Endothelial cell (in vitro differentiated cells): ENCODE measurements at regions not wholly inside any gene's neighbourhood (a gene's known extent, or its start where the extent isn't known, plus 50 kb on each side); places are given as distances from the start of the nearest gene placed in this dataset.

Experiments used
- DNase-seq: peaks from one replicate; pipeline ENCODE4 v3.0.0; 2021; ENCODE audit warnings: low spot score
- H3K27ac Mint-ChIP-seq: one replicate; pipeline ENCODE4 v1.8.0; 2021; ENCODE audit warnings: mixed read lengths, inconsistent platforms; ENCODE audit not compliant: unreplicated experiment
- H3K27me3 Mint-ChIP-seq: one replicate; pipeline ENCODE4 v1.8.0; 2021; ENCODE audit warnings: mild to moderate bottlenecking, moderate library complexity, mixed read lengths, inconsistent platforms; ENCODE audit not compliant: unreplicated experiment
- H3K36me3 Mint-ChIP-seq: one replicate; pipeline ENCODE4 v1.8.0; 2021; ENCODE audit warnings: mild to moderate bottlenecking, low read depth, mixed read lengths, inconsistent platforms; ENCODE audit not compliant: unreplicated experiment
- H3K4me1 Mint-ChIP-seq: one replicate; pipeline ENCODE4 v1.8.0; 2021; ENCODE audit warnings: mild to moderate bottlenecking, mixed read lengths, inconsistent platforms; ENCODE audit not compliant: unreplicated experiment
- H3K4me3 Mint-ChIP-seq: one replicate; pipeline ENCODE4 v1.8.0; 2021; ENCODE audit warnings: mild to moderate bottlenecking, mixed read lengths, inconsistent platforms; ENCODE audit not compliant: unreplicated experiment
- H3K9me3 Mint-ChIP-seq: one replicate; pipeline ENCODE4 v1.8.0; 2021; ENCODE audit warnings: mixed read lengths, inconsistent platforms; ENCODE audit not compliant: unreplicated experiment
- TF ChIP-seq, protein P1 (sequence below): fragments of 200-600 bp; sonication (generic); IDR thresholded peaks from one replicate; pipeline ENCODE4 v1.5.0; 2021; ENCODE audit warnings: antibody characterized with exemption; ENCODE audit not compliant: unreplicated experiment

DNA sequence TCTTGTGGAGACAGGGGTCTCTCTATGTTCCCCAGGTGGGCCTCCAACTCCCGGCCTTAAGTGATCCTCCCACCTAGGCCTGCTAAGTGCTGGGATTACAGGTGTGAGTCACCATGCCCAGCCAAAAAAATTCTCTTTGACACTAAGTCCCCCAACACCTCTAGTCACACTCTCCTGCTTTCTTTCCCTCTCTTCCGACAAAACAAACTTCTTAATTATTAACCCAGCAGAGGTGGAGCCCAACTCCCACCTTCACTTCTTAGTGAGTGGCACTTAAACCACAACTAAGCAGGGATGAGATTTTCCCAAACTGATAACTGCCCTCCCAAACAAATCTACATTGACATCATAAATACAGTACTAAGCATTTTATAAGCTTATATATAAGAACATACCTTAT lies 60.5 kb upstream of the PMAIP1 start:
- no peak overlapping the region for H3K27ac Mint-ChIP-seq
- H3K4me3 Mint-ChIP-seq = no peak overlapping the region
- H3K36me3 Mint-ChIP-seq = no peaks in the 10 kb centered on the region

DNA sequence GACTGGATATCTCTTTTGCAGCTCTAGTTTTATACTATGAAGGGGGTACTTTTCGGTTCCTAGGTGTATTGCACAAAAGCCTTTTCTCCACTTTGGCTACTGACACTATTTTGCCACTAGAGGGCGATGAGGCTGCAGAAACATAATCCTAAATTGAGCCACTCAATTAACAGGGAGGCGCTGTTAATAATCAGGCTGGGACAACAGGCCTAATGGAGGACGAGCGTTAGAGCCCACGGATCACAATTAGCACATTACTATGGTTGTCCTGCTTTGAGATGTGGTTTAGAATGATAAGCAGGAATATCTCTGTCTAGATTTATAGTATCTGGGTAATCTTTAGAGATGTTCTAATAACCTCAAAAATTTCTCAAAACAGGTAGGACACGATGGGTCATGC lies 62.2 kb upstream of the PMAIP1 start:
- TF ChIP-seq, protein P1, sequence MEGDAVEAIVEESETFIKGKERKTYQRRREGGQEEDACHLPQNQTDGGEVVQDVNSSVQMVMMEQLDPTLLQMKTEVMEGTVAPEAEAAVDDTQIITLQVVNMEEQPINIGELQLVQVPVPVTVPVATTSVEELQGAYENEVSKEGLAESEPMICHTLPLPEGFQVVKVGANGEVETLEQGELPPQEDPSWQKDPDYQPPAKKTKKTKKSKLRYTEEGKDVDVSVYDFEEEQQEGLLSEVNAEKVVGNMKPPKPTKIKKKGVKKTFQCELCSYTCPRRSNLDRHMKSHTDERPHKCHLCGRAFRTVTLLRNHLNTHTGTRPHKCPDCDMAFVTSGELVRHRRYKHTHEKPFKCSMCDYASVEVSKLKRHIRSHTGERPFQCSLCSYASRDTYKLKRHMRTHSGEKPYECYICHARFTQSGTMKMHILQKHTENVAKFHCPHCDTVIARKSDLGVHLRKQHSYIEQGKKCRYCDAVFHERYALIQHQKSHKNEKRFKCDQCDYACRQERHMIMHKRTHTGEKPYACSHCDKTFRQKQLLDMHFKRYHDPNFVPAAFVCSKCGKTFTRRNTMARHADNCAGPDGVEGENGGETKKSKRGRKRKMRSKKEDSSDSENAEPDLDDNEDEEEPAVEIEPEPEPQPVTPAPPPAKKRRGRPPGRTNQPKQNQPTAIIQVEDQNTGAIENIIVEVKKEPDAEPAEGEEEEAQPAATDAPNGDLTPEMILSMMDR = peak; percentile 93
- H3K27me3 Mint-ChIP-seq = peaks cover under 1% of the 10 kb centered on the region
- H3K4me1 Mint-ChIP-seq = no peaks in the 10 kb centered on the region
- no peaks in the 10 kb centered on the region for H3K36me3 Mint-ChIP-seq
- no peak overlapping the region for H3K4me3 Mint-ChIP-seq
- H3K27ac Mint-ChIP-seq = no peak overlapping the region
- no peaks in the 10 kb centered on the region for H3K9me3 Mint-ChIP-seq
- DNase-seq = peak; percentile 51

More for the DNA sequence above, 60.5 kb upstream of the PMAIP1 start:
- no peak for DNase-seq
- H3K27me3 Mint-ChIP-seq = peaks cover 3% of the 10 kb centered on the region
- H3K9me3 Mint-ChIP-seq = no peaks in the 10 kb centered on the region
- H3K4me1 Mint-ChIP-seq = no peaks in the 10 kb centered on the region
- TF ChIP-seq, protein P1 = no peak

DNA sequence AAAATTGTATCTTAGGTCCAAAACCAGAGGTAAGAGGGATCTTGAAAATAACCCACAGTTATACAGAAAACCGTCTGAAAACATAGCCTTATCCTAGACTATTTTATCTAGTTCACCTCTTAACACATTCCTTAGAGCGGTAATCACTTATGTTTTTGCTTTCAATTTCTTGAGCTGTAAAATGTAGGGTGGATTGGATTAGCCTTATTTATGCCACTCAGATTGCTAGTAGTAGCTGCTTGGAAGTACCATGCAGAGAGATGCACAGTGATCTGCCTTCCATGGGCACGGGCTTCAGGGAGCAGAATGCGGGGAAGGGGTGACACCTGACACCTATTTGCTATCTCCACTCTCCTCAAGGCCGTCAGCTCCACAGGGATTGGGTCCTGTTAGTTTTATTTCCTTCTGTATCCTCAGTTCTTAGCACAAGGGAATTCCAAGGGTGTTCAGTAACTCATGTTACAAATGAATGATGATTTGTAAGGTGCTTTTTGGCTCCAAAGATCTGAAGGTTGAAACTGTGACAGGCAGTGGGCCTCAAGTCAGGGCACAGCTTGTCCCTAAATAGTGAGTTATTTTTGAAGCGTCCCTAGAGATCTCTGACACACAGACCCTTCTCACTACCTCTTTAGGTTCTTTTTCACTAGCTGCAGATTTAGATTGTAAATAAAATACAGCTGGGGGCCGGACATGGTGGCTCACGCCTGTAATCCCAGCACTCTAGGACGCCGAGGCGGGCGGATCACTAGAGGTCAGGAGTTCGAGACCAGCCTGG lies 64.0 kb upstream of the PMAIP1 start:
- TF ChIP-seq, protein P1 = no peak
- H3K4me1 Mint-ChIP-seq = no peaks in the 10 kb centered on the region

DNA sequence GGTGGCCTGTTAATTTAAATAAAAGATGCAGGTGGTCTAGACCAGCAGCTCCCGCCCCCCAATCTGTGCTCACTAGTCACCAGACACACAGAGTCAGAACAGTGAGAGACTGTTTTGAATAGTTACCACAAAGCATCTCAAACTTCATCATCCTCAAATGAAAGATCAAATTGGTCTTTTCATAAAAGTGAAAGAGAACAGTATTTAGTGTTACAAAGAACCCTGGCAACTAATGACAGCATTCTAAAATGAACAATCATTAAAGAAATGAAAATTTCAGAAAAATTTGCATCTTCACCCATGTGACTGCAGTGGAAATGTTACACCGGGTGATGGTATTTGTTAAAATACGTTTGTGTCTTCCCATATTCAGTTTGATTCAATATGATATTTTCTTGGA lies 65.5 kb upstream of the PMAIP1 start:
- Mint-ChIP-seq H3K4me1 (no peaks in the 10 kb centered on the region), H3K9me3 (no peaks in the 10 kb centered on the region), H3K4me3 (no peak overlapping the region), H3K27ac (no peak overlapping the region), H3K27me3 (no peaks in the 10 kb centered on the region), H3K36me3 (no peaks in the 10 kb centered on the region)
- TF ChIP-seq, protein P1 = no peak
- no peak for DNase-seq

More for the DNA sequence above, 64.0 kb upstream of the PMAIP1 start:
- H3K9me3 Mint-ChIP-seq = no peaks in the 10 kb centered on the region
- H3K27me3 Mint-ChIP-seq = no peaks in the 10 kb centered on the region
- DNase-seq = no peak
- H3K36me3 Mint-ChIP-seq = no peaks in the 10 kb centered on the region
- H3K27ac Mint-ChIP-seq = no peak overlapping the region
- no peak overlapping the region for H3K4me3 Mint-ChIP-seq

DNA sequence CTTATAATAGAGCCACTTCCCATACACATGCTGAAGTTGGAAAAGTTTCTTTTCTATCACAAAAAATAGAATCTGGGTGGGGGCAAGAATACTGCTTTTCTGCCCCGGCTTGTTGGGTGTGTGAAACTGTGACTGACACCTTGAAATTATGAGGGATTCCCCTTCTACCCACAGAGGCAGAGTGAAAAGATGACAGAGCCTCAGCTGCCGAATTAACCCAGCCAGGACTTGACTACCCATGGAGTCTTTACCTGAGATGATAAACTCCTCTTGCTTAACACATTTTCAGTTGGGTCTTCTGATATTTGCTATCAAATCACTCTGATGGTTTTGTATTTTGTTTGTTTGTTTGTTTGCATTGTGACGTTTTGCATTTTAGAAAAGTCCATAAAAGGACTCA lies 66.0 kb upstream of the PMAIP1 start:
- Mint-ChIP-seq H3K36me3 (no peaks in the 10 kb centered on the region), H3K4me3 (no peak overlapping the region), H3K9me3 (no peaks in the 10 kb centered on the region), H3K27ac (no peak overlapping the region), H3K4me1 (no peaks in the 10 kb centered on the region), H3K27me3 (no peaks in the 10 kb centered on the region)
- no peak for DNase-seq
- TF ChIP-seq, protein P1 = no peak
